H9 (cell line): ENCODE measurements at regions not wholly inside any gene's neighbourhood (a gene's known extent, or its start where the extent isn't known, plus 50 kb on each side); places are given as distances from the start of the nearest gene placed in this dataset.

Source experiments
- DNase-seq: peaks from one replicate; pipeline ENCODE4 v3.0.0-alpha.2; 2017
- H2AFZ ChIP-seq: one replicate; pipeline ENCODE4 v1.6.1; 2013; ENCODE audit warnings: mild to moderate bottlenecking, low read length, control low read depth, moderate library complexity
- H2AK5ac ChIP-seq: 2 replicates; pipeline ENCODE4 v1.6.1; 2013; ENCODE audit warnings: low read length, control low read depth, mixed read lengths; ENCODE audit not compliant: insufficient read length
- H2BK120ac ChIP-seq: one replicate; pipeline ENCODE4 v1.6.1; 2013; ENCODE audit warnings: low read depth, mild to moderate bottlenecking, low read length, control low read depth, inconsistent platforms; ENCODE audit not compliant: poor library complexity, severe bottlenecking
- H2BK12ac ChIP-seq: 2 replicates; pipeline ENCODE4 v1.6.1; 2013; ENCODE audit warnings: low read length, control low read depth, mixed read lengths, low read depth; ENCODE audit not compliant: insufficient read length
- H2BK15ac ChIP-seq: 2 replicates; pipeline ENCODE4 v1.6.1; 2013; ENCODE audit warnings: low read depth, low read length, control low read depth
- H2BK20ac ChIP-seq: one replicate; pipeline ENCODE4 v1.6.1; 2013; ENCODE audit warnings: low read depth, mild to moderate bottlenecking, low read length, control low read depth, inconsistent platforms; ENCODE audit not compliant: poor library complexity, severe bottlenecking
- H2BK5ac ChIP-seq: 2 replicates; pipeline ENCODE4 v1.6.1; 2013; ENCODE audit warnings: low read length, control low read depth, mixed read lengths; ENCODE audit not compliant: insufficient read length
- H3K14ac ChIP-seq: 2 replicates; pipeline ENCODE4 v1.6.1; 2013; ENCODE audit warnings: low read length, control low read depth; ENCODE audit not compliant: insufficient read depth
- H3K18ac ChIP-seq: 2 replicates; pipeline ENCODE4 v1.6.1; 2013; ENCODE audit warnings: low read depth, mild to moderate bottlenecking, mixed read lengths, low read length, control low read depth; ENCODE audit not compliant: insufficient read length
- H3K23ac ChIP-seq: 2 replicates; pipeline ENCODE4 v1.6.1; 2013; ENCODE audit warnings: low read length, control low read depth, mixed read lengths, low read depth; ENCODE audit not compliant: insufficient read length
- H3K23me2 ChIP-seq: 2 replicates; pipeline ENCODE4 v1.6.1; 2013; ENCODE audit warnings: low read depth, mild to moderate bottlenecking, mixed read lengths, low read length, control low read depth; ENCODE audit not compliant: insufficient read length, poor library complexity, severe bottlenecking
- H3K27ac ChIP-seq: 2 replicates; pipeline ENCODE4 v1.5.1; 2013; ENCODE audit warnings: low read length, control low read depth, mixed read lengths, low read depth; ENCODE audit not compliant: insufficient read length
- H3K27me3 ChIP-seq: 2 replicates; pipeline ENCODE4 v1.6.1; 2013; ENCODE audit warnings: low read length, control low read depth, inconsistent platforms; ENCODE audit not compliant: insufficient read depth
- H3K4ac ChIP-seq: 2 replicates; pipeline ENCODE4 v1.6.1; 2013; ENCODE audit warnings: low read depth, mild to moderate bottlenecking, control low read depth, inconsistent platforms, low read length, moderate library complexity
- H3K4me1 ChIP-seq: 2 replicates; pipeline ENCODE4 v1.6.1; 2013; ENCODE audit warnings: low read length, control low read depth, inconsistent platforms; ENCODE audit not compliant: insufficient read depth
- H3K4me2 ChIP-seq: 2 replicates; pipeline ENCODE4 v1.6.1; 2013; ENCODE audit warnings: low read length, control low read depth, mixed read lengths; ENCODE audit not compliant: insufficient read length, insufficient read depth
- H3K56ac ChIP-seq: 2 replicates; pipeline ENCODE4 v1.6.1; 2013; ENCODE audit warnings: low read depth, mild to moderate bottlenecking, mixed read lengths, low read length, control low read depth; ENCODE audit not compliant: insufficient read length
- H3K79me1 ChIP-seq: 2 replicates; pipeline ENCODE4 v1.6.1; 2013; ENCODE audit warnings: low read depth, mild to moderate bottlenecking, moderate library complexity, low read length, control low read depth, inconsistent platforms; ENCODE audit not compliant: insufficient read depth, poor library complexity, severe bottlenecking
- H3K79me2 ChIP-seq: 2 replicates; pipeline ENCODE4 v1.6.1; 2013; ENCODE audit warnings: low read length, control low read depth, inconsistent platforms; ENCODE audit not compliant: insufficient read depth
- H3K9ac ChIP-seq: 2 replicates; pipeline ENCODE4 v1.6.1; 2013; ENCODE audit warnings: low read length, control low read depth, mixed read lengths; ENCODE audit not compliant: insufficient read length; ENCODE audit errors: extremely low read depth
- H3K9me3 ChIP-seq: one replicate; pipeline ENCODE4 v1.6.1; 2013; ENCODE audit warnings: low read depth, low read length, inconsistent platforms; ENCODE audit not compliant: control insufficient read depth
- H3T11ph ChIP-seq: one replicate; pipeline ENCODE4 v1.6.1; 2013; ENCODE audit warnings: mild to moderate bottlenecking, low read length, control low read depth, inconsistent platforms
- H4K20me1 ChIP-seq: one replicate; pipeline ENCODE4 v1.6.1; 2013; ENCODE audit not compliant: control insufficient read depth, insufficient read length, insufficient read depth
- H4K5ac ChIP-seq: 2 replicates; pipeline ENCODE4 v1.6.1; 2013; ENCODE audit warnings: low read depth, mild to moderate bottlenecking, mixed read lengths, low read length, control low read depth; ENCODE audit not compliant: insufficient read length
- H4K8ac ChIP-seq: replicated peaks from 2 replicates; pipeline ENCODE4 v1.6.1; 2013; ENCODE audit warnings: low read length, control low read depth, mixed read lengths, low read depth; ENCODE audit not compliant: insufficient read length
- H4K91ac ChIP-seq: 2 replicates; pipeline ENCODE4 v1.6.1; 2013; ENCODE audit warnings: low read depth, mild to moderate bottlenecking, moderate library complexity, mixed read lengths, low read length, control low read depth; ENCODE audit not compliant: insufficient read length
- H3K27ac Mint-ChIP-seq, 3 experiments: 2 replicates in 2 of 3; 3 replicates in 1 of 3; pipeline ENCODE4 v1.8.0; 2020 to 2021; ENCODE audit warnings: mixed read lengths in 3 of 3, mild to moderate bottlenecking in 1 of 3, moderate library complexity in 1 of 3
- H3K27me3 Mint-ChIP-seq: 2 replicates; pipeline ENCODE4 v1.8.0; 2021; ENCODE audit warnings: low read depth, mild to moderate bottlenecking, moderate library complexity, mixed read lengths
- H3K36me3 Mint-ChIP-seq, 3 experiments: 2 replicates in 2 of 3; 3 replicates in 1 of 3; pipeline ENCODE4 v1.8.0; 2020 to 2021; ENCODE audit warnings: low read depth in 3 of 3, mixed read lengths in 3 of 3; ENCODE audit not compliant: insufficient read depth in 1 of 3
- H3K4me1 Mint-ChIP-seq, 2 experiments: 2 replicates each; pipeline ENCODE4 v1.8.0; 2020; ENCODE audit warnings: mixed read lengths in 2 of 2
- H3K4me3 Mint-ChIP-seq, 2 experiments: 2 replicates in 1 of 2; 3 replicates in 1 of 2; pipeline ENCODE4 v1.8.0; 2020 to 2021; ENCODE audit warnings: mild to moderate bottlenecking in 2 of 2, mixed read lengths in 2 of 2, moderate library complexity in 1 of 2
- H3K9me3 Mint-ChIP-seq, 2 experiments: 2 replicates in 1 of 2; 3 replicates in 1 of 2; pipeline ENCODE4 v1.8.0; 2020; ENCODE audit warnings: mild to moderate bottlenecking in 2 of 2, mixed read lengths in 2 of 2, moderate library complexity in 1 of 2
- CTCF ChIP-seq: fragments of 200-600 bp; sonication (generic); conservative IDR thresholded peaks from 3 replicates; pipeline ENCODE4 v1.8.0; 2021; ENCODE audit warnings: antibody characterized with exemption, mild to moderate bottlenecking
- WGBS: extraction: QIAGEN DNeasy Blood & Tissue Kit; methylation state at CpG from one replicate; pipeline ENCODE4 v1.1.7; 2013; ENCODE audit warnings: missing lambda C conversion rate, low lambda C conversion rate, mixed read lengths; ENCODE audit not compliant: insufficient read length; ENCODE audit errors: extremely low coverage; 5-methylcytosine and 5-hydroxymethylcytosine counted together

DNA sequence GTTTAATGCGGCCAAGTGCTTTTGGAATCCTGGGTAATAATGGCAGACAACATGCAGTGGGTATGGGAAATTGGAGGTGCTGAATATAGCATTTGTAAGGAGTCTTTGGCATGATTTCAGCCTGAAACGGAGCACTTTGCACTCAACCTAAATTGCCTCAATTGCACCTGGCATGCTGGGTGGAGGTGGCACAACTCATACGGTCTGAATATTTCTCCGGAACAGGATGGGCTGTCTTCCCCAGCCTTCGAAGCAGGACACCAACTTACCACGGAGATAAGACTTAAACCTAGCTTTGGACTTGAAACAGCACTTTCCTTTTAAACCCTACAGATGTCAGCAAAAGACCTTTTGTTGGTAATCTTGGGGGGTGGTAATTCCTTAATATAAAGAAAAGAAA is 153.7 kb upstream of the SRRM4 start:
- Histone ChIP-seq H2AK5ac (no peak overlapping the region), H3K4ac (no peak overlapping the region), H3K14ac (no peak overlapping the region), H3K23me2 (no peaks in the 10 kb centered on the region), H3T11ph (no peak overlapping the region), H4K5ac (no peak overlapping the region), H4K20me1 (no peaks in the 10 kb centered on the region), H3K27me3 (no peaks in the 10 kb centered on the region), H3K79me2 (no peaks in the 10 kb centered on the region), H3K79me1 (no peaks in the 10 kb centered on the region), H3K9ac (no peak overlapping the region), H4K8ac (no peak overlapping the region), H2BK5ac (no peak overlapping the region), H4K91ac (no peak overlapping the region), H2BK20ac (no peak overlapping the region), H3K9me3 (no peaks in the 10 kb centered on the region), H2BK12ac (no peak overlapping the region), H3K4me1 (no peaks in the 10 kb centered on the region), H2BK15ac (no peak overlapping the region), H3K56ac (no peak overlapping the region), H3K27ac (no peak overlapping the region), H2AFZ (no peak overlapping the region), H2BK120ac (no peak overlapping the region), H3K4me2 (no peak overlapping the region), H3K18ac (no peak overlapping the region), H3K23ac (no peak overlapping the region)
- Mint-ChIP-seq H3K36me3 (no peaks in the 10 kb centered on the region), H3K9me3 (no peaks in the 10 kb centered on the region; a peak in 1 of 5 replicates), H3K27ac (no peak overlapping the region), H3K27me3 (no peaks in the 10 kb centered on the region; the same call in 1 of the 2 replicates), H3K4me3 (no peak overlapping the region), H3K4me1 (peaks cover 4 to 13% of the 10 kb centered on the region in 2 experiments; a peak in 3 of 4 replicates)
- no CpG with 5 or more reads among the region's 6 CpGs for WGBS
- no peak for TF ChIP-seq CTCF
- no peak for DNase-seq
